HepG2 (cell line): ENCODE measurements at regions not wholly inside any gene's neighbourhood (a gene's known extent, or its start where the extent isn't known, plus 50 kb on each side); places are given as distances from the start of the nearest gene placed in this dataset.

Experiments
- ATAC-seq: fragments of 200-7000 bp; cut with Tn5 transposase; 3 replicates; pipeline ENCODE4 v1.9.1; 2020; ENCODE audit warnings: mild to moderate bottlenecking, moderate library complexity
- BruUV-seq: library from RNA; stranded (reverse); fragments of 400-500 nt; replicated peaks from 2 replicates; lab custom pipeline; 2021; lab: Mats Ljungman, UMichigan
- CTCF ChIA-PET: fragments of 300-600 bp; formaldehyde crosslinking; extraction: SDS; loops from one replicate; lab custom pipeline; 2021; ENCODE audit warnings: low total read pairs, inconsistent platforms, low intra/inter-chr PET ratio; lab: Yijun Ruan, JAX
- POLR2A ChIA-PET: fragments of 350-600 bp; sonication (Branson Sonifier 250); formaldehyde crosslinking; loops from one replicate; lab custom pipeline; 2020; ENCODE audit warnings: antibody characterized with exemption, inconsistent platforms; lab: Yijun Ruan, JAX
- DNase-seq: peaks from one replicate; pipeline ENCODE4 v3.0.0-alpha.2; 2015; ENCODE audit warnings: low spot score
- FAIRE-seq: peaks from 3 replicates; lab custom pipeline; 2011; peaks lifted over from hg19 to GRCh38; lab: Jason Lieb, UNC
- H2AFZ ChIP-seq: one replicate; pipeline ENCODE4 v1.6.1; 2011; ENCODE audit warnings: low read length, inconsistent platforms
- H3K27ac ChIP-seq: fragments of 300-600 bp; 3 replicates; pipeline ENCODE4 v1.8.0; 2011; ENCODE audit warnings: mixed run types, mild to moderate bottlenecking, mixed read lengths, low read length, inconsistent platforms; ENCODE audit not compliant: insufficient read depth; ENCODE audit errors: extremely low read length
- H3K27me3 ChIP-seq, 2 experiments: fragments of 200-600 bp in 1 of 2; 2 replicates in 1 of 2; 3 replicates in 1 of 2; pipeline versions ENCODE4 v1.6.0 to v1.8.0; 2011; ENCODE audit warnings: low read length in 2 of 2, mild to moderate bottlenecking in 2 of 2, moderate library complexity in 2 of 2, inconsistent platforms in 1 of 2; ENCODE audit not compliant: insufficient read depth in 2 of 2, control insufficient read depth in 1 of 2
- H3K36me3 ChIP-seq, 2 experiments: fragments of 200-600 bp in 1 of 2; replicated peaks in 1 of 2; 2 replicates in 1 of 2; 3 replicates in 1 of 2; pipeline versions ENCODE4 v1.5.1 to v1.8.0; 2011; ENCODE audit warnings: low read length in 2 of 2, inconsistent platforms in 1 of 2; ENCODE audit not compliant: insufficient read depth in 2 of 2, control insufficient read depth in 1 of 2
- H3K4me1 ChIP-seq: 2 replicates; pipeline ENCODE4 v1.5.1; 2012; ENCODE audit warnings: low read length, inconsistent platforms; ENCODE audit not compliant: insufficient read depth
- H3K4me2 ChIP-seq: 2 replicates; pipeline ENCODE4 v1.6.0; 2011; ENCODE audit warnings: low read depth, low read length, inconsistent platforms
- H3K4me3 ChIP-seq, 3 experiments: fragments of 200-600 bp in 1 of 3; sonication (generic), shearing (Covaris generic) in 1 of 3; replicated peaks in 1 of 3; 2 replicates each; pipeline ENCODE4 v1.5.1; 2011 to 2016; ENCODE audit warnings: low read length in 3 of 3, inconsistent platforms in 2 of 3, low read depth in 2 of 3, mild to moderate bottlenecking in 2 of 3, control low read depth in 1 of 3, mixed read lengths in 1 of 3; ENCODE audit not compliant: insufficient read depth in 1 of 3
- H3K79me2 ChIP-seq: one replicate; pipeline ENCODE4 v1.6.1; 2011; ENCODE audit warnings: low read length, inconsistent platforms; ENCODE audit not compliant: insufficient read depth
- H3K9ac ChIP-seq: 2 replicates; pipeline ENCODE4 v1.6.0; 2011; ENCODE audit warnings: mild to moderate bottlenecking, low read depth, low read length, inconsistent platforms; ENCODE audit not compliant: insufficient read depth
- H3K9me3 ChIP-seq: 2 replicates; pipeline ENCODE4 v1.5.1; 2012; ENCODE audit warnings: mild to moderate bottlenecking, low read length
- H4K20me1 ChIP-seq: 2 replicates; pipeline ENCODE4 v1.6.0; 2011; ENCODE audit warnings: inconsistent platforms, mild to moderate bottlenecking, low read length, moderate library complexity; ENCODE audit not compliant: insufficient read depth
- BORCS8-MEF2B ChIP-seq: sonication (generic); formaldehyde crosslinking; IDR thresholded peaks from 2 replicates; pipeline ENCODE4 v1.8.0; 2022; ENCODE audit warnings: mild to moderate bottlenecking, missing genetic modification reagents
- CEBPB ChIP-seq: IDR thresholded peaks from 2 replicates; pipeline ENCODE4 v1.6.1; 2011; ENCODE audit warnings: low read depth, low read length, improper control_type of control experiment, borderline replicate concordance
- GATAD1 ChIP-seq: IDR thresholded peaks from 2 replicates; pipeline ENCODE4 v1.6.1; 2016; ENCODE audit warnings: missing genetic modification reagents, missing compliant biosample characterization
- GATAD2A ChIP-seq: IDR thresholded peaks from 2 replicates; pipeline ENCODE4 v1.6.1; 2016
- HDAC6 ChIP-seq: fragments of 200-600 bp; sonication (generic); IDR thresholded peaks from 2 replicates; pipeline ENCODE4 v1.7.0; 2017; ENCODE audit warnings: mild to moderate bottlenecking, antibody characterized with exemption, low read length, low read depth
- HMGA1 ChIP-seq: sonication (generic); formaldehyde crosslinking; conservative IDR thresholded peaks from 2 replicates; pipeline ENCODE4 v1.4.0; 2020; ENCODE audit warnings: missing genetic modification reagents
- MED1 ChIP-seq: sonication (generic); formaldehyde crosslinking; IDR thresholded peaks from 2 replicates; pipeline ENCODE4 v1.4.0; 2020; ENCODE audit warnings: missing genetic modification reagents
- MIXL1 ChIP-seq: IDR thresholded peaks from 2 replicates; pipeline ENCODE4 v1.6.1; 2016
- NFYC ChIP-seq: IDR thresholded peaks from 2 replicates; pipeline ENCODE4 v1.6.1; 2016; ENCODE audit warnings: missing genetic modification reagents, missing compliant biosample characterization
- PAF1 ChIP-seq: IDR thresholded peaks from 2 replicates; pipeline ENCODE4 v1.6.1; 2016; ENCODE audit warnings: missing genetic modification reagents, missing compliant biosample characterization
- PPARG ChIP-seq: conservative IDR thresholded peaks from 2 replicates; pipeline ENCODE4 v1.6.1; 2016; ENCODE audit warnings: missing biosample characterization, missing genetic modification reagents
- RELA ChIP-seq: sonication (generic); formaldehyde crosslinking; IDR thresholded peaks from 2 replicates; pipeline ENCODE4 v1.4.0; 2020; ENCODE audit warnings: missing genetic modification reagents
- SETDB1 ChIP-seq: sonication (generic); formaldehyde crosslinking; IDR thresholded peaks from 2 replicates; pipeline ENCODE4 v1.5.1; 2020; ENCODE audit warnings: missing genetic modification reagents, mild to moderate bottlenecking, borderline replicate concordance
- SPEN ChIP-seq: sonication (generic); formaldehyde crosslinking; IDR thresholded peaks from 2 replicates; pipeline ENCODE4 v1.5.1; 2020; ENCODE audit warnings: low read depth, mild to moderate bottlenecking, missing genetic modification reagents
- TAF1 ChIP-seq: sonication (generic); formaldehyde crosslinking; IDR thresholded peaks from 2 replicates; pipeline ENCODE4 v1.4.0; 2020; ENCODE audit warnings: missing genetic modification reagents
- YEATS4 ChIP-seq: sonication (generic); formaldehyde crosslinking; IDR thresholded peaks from 2 replicates; pipeline ENCODE4 v1.4.0; 2020; ENCODE audit warnings: missing genetic modification reagents, borderline replicate concordance
- ZBTB7B ChIP-seq: sonication (generic); formaldehyde crosslinking; IDR thresholded peaks from 2 replicates; pipeline ENCODE4 v1.4.0; 2020; ENCODE audit warnings: missing genetic modification reagents
- ZEB1 ChIP-seq: IDR thresholded peaks from 2 replicates; pipeline ENCODE4 v1.6.1; 2012; ENCODE audit warnings: mild to moderate bottlenecking, low read depth, inconsistent platforms; ENCODE audit not compliant: insufficient replicate concordance
- ZNF3 ChIP-seq: IDR thresholded peaks from 2 replicates; pipeline ENCODE4 v1.7.0; 2017; ENCODE audit warnings: inconsistent platforms
- ZNF83 ChIP-seq: sonication (generic); formaldehyde crosslinking; IDR thresholded peaks from 2 replicates; pipeline ENCODE4 v1.4.0; 2020; ENCODE audit warnings: missing genetic modification reagents, mild to moderate bottlenecking, borderline replicate concordance
- ZSCAN20 ChIP-seq: sonication (generic); formaldehyde crosslinking; IDR thresholded peaks from 2 replicates; pipeline ENCODE4 v1.4.0; 2020; ENCODE audit warnings: missing genetic modification reagents, mild to moderate bottlenecking, borderline replicate concordance
- WGBS: methylation state at CpG from one replicate; pipeline ENCODE4 v1.1.6; 2017; ENCODE audit warnings: low lambda C conversion rate; 5-methylcytosine and 5-hydroxymethylcytosine counted together
- in situ Hi-C: cut with HindIII; loops from 2 replicates; pipeline ENCODE4 v1.10.0; 2017; ENCODE audit warnings: low pct_unique_long_range_greater_than_20kb; ENCODE audit not compliant: extremely low pct_ligation_motif_present
- intact Hi-C: fragments of 100-400 bp; cut with micrococcal nuclease; formaldehyde crosslinking; loops from one replicate; pipeline ENCODE4 v1.10.0; 2022; ENCODE audit not compliant: unreplicated experiment
- TF ChIP-seq, protein P1 (sequence below): sonication (generic); formaldehyde crosslinking; IDR thresholded peaks from 2 replicates; pipeline ENCODE4 v1.4.0; 2020; ENCODE audit warnings: missing genetic modification reagents

DNA sequence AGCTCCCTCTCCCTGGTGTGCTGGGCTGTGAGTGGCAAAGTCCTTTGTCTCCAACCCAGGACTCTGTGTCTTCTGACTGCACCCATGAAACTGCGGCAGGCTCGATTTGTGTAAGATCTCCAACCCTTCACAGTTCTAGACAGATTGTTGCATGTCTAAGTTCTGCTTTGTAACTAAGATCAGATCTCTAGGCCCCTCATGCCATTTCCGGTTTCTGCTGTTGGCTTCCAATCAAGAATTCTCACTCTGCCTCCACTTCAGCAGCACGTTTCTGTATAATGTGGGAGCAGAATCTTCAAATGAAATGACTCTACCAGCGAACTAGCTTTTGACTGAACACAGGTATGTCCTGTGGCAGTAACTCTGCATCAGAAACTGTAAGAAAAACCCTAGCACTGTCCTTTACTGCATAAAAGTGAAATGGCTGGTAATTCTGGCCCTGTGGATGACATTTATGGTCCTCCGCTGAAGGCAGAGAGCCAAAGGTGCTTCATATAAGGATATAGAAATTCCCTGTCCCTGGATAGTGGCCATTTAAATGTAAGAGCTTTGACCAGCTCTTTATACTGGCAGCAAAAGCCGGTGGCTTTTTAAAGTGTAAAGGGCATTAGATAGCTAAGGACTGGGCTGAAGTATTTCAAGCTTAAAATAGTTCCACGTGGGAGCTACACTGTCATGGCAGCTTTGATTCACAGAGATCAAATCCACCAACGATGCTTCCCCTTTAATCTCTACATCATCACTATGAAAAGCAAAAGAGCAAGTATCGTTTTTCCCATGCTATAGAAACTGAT lies 319.0 kb upstream of the CDH6 start:
- Histone ChIP-seq H3K27ac (no peak overlapping the region), H2AFZ (no peak overlapping the region)
- WGBS = 9% methylated on average over 10 of the region's 10 CpGs
- intact Hi-C loops = no loop called here
- no peak for ATAC-seq
- TF ChIP-seq ZBTB7B (no peak), ZSCAN20 (CRISPR knock-in tag) (no peak), ZNF83 (CRISPR knock-in tag) (no peak), GATAD1 (CRISPR knock-in tag) (no peak), PAF1 (no peak), ZEB1 (no peak), NFYC (no peak), GATAD2A (no peak), MIXL1 (no peak), PPARG (no peak)
- TF ChIP-seq, protein P1, sequence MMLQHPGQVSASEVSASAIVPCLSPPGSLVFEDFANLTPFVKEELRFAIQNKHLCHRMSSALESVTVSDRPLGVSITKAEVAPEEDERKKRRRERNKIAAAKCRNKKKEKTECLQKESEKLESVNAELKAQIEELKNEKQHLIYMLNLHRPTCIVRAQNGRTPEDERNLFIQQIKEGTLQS = no peak
- TF ChIP-seq, all 625 proteins: peak for 0
- no peak overlapping the region for H3K4me2 ChIP-seq
- H3K9ac ChIP-seq = no peak overlapping the region
- in situ Hi-C loops = no loop called here
- H3K4me1 ChIP-seq = no peaks in the 10 kb centered on the region
- no peaks in the 10 kb centered on the region for H3K79me2 ChIP-seq
- DNase-seq = no peak
- no TSS peak for BruUV-seq
- FAIRE-seq = no peak
- POLR2A ChIA-PET = no interaction called here
- H3K4me3 ChIP-seq = no peak overlapping the region
- CTCF ChIA-PET = no interaction called here
- H3K27me3 ChIP-seq = 0 out of 5 replicates have a peak, but pooled peaks cover 0 to 3% of the 10 kb centered on the region in 2 experiments
- H3K9me3 ChIP-seq = no peaks in the 10 kb centered on the region
- H4K20me1 ChIP-seq = no peaks in the 10 kb centered on the region
- H3K36me3 ChIP-seq = no peaks in the 10 kb centered on the region

DNA sequence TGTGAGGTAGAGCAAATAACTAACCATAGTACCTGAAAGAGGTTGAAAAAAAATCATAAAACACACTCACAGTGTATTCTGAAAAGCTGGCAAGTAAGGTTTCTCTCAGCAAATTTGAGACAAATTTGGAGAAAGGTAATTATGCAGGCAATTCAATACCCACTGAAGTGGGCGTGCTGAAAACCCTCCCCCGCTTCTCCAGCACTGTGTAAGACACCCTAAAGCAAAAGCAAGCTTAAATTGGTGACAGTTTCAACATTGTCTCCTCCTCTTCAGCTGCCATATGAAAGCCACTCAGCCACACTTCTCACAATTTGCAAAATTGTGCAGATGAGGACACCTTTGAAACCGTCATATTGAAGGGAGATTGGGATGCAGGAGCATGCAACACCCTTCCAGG lies 322.3 kb upstream of the CDH6 start:
- TF ChIP-seq BORCS8-MEF2B (CRISPR knock-in tag) (no peak), MED1 (CRISPR knock-in tag) (no peak), CEBPB (no peak), HDAC6 (no peak), HMGA1 (no peak), TAF1 (no peak), SETDB1 (CRISPR knock-in tag) (no peak), YEATS4 (CRISPR knock-in tag) (no peak), SPEN (CRISPR knock-in tag) (no peak), RELA (CRISPR knock-in tag) (no peak), ZNF3 (no peak)
- TF ChIP-seq, all 625 proteins: peak for 0
- Histone ChIP-seq H3K4me3 (no peak overlapping the region), H4K20me1 (no peaks in the 10 kb centered on the region), H3K9me3 (no peaks in the 10 kb centered on the region), H3K27ac (no peak overlapping the region), H3K4me2 (no peak overlapping the region), H3K27me3 (0 out of 5 replicates have a peak, but pooled peaks cover 0 to 3% of the 10 kb centered on the region in 2 experiments), H2AFZ (no peak overlapping the region), H3K36me3 (no peaks in the 10 kb centered on the region), H3K79me2 (no peaks in the 10 kb centered on the region), H3K9ac (no peak overlapping the region), H3K4me1 (no peaks in the 10 kb centered on the region)
- DNase-seq (no peak), FAIRE-seq (no peak), ATAC-seq (no peak)
- intact Hi-C loops = no loop called here
- in situ Hi-C loops = no loop called here
- ChIA-PET CTCF (no interaction called here), POLR2A (no interaction called here)
- BruUV-seq = no TSS peak
- WGBS = 0% methylated on average over 3 of the region's 3 CpGs
